WERI-Rb-1 (cell line): ENCODE measurements at regions not wholly inside any gene's neighbourhood (a gene's known extent, or its start where the extent isn't known, plus 50 kb on each side); places are given as distances from the start of the nearest gene placed in this dataset.

Experiments used
- DNase-seq: peaks from one replicate; pipeline ENCODE4 v3.0.0-alpha.2; 2020
- H3K27ac ChIP-seq: fragments of 250-450 bp; sonication (Bioruptor Pico); 2 replicates; pipeline ENCODE4 v1.5.1; 2020; ENCODE audit warnings: mild to moderate bottlenecking, moderate library complexity
- H3K27me3 ChIP-seq: fragments of 250-450 bp; sonication (Bioruptor Pico); 2 replicates; pipeline ENCODE4 v1.5.1; 2021; ENCODE audit warnings: mild to moderate bottlenecking, low read depth, moderate library complexity; ENCODE audit not compliant: insufficient read depth, severe bottlenecking
- H3K36me3 ChIP-seq: fragments of 250-450 bp; sonication (Bioruptor Pico); 2 replicates; pipeline ENCODE4 v1.5.1; 2020; ENCODE audit warnings: mild to moderate bottlenecking, moderate library complexity
- H3K4me3 ChIP-seq: 2 replicates; pipeline ENCODE4 v1.5.1; 2011; ENCODE audit warnings: low read depth, mild to moderate bottlenecking, control low read depth, low read length
- H3K9me3 ChIP-seq: fragments of 250-450 bp; sonication (Bioruptor Pico); 2 replicates; pipeline ENCODE4 v1.5.1; 2021; ENCODE audit warnings: mild to moderate bottlenecking, moderate library complexity; ENCODE audit not compliant: severe bottlenecking
- TF ChIP-seq, protein P1 (sequence below): IDR thresholded peaks from 2 replicates; pipeline ENCODE4 v1.5.1; 2011; ENCODE audit warnings: low read depth, mild to moderate bottlenecking, control low read depth, inconsistent platforms, low read length

DNA sequence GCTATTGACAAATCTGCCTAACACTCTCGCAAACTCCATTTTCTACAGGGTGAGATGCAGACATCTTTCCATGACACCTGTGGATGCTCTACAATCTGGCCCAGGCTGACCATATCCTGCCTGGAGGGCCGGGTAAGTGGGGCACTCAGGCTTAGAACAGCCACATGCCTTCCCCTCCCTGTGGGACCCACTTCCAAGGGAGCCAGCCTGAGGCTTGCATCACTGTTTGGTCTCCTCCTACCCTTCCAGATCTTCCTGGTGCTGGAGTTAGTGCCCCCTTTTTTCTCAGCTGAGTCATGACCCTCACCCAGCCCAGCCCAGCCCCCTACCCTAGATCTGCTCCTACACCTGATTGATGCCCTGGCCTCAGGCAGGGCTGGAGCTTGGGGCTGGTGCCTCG is 62.0 kb upstream of the KCNK12 start:
- Histone ChIP-seq H3K36me3 (no peaks in the 10 kb centered on the region), H3K27ac (no peak overlapping the region), H3K27me3 (no peaks in the 10 kb centered on the region), H3K9me3 (no peaks in the 10 kb centered on the region), H3K4me3 (no peak overlapping the region)
- no peak for DNase-seq
- TF ChIP-seq, protein P1, sequence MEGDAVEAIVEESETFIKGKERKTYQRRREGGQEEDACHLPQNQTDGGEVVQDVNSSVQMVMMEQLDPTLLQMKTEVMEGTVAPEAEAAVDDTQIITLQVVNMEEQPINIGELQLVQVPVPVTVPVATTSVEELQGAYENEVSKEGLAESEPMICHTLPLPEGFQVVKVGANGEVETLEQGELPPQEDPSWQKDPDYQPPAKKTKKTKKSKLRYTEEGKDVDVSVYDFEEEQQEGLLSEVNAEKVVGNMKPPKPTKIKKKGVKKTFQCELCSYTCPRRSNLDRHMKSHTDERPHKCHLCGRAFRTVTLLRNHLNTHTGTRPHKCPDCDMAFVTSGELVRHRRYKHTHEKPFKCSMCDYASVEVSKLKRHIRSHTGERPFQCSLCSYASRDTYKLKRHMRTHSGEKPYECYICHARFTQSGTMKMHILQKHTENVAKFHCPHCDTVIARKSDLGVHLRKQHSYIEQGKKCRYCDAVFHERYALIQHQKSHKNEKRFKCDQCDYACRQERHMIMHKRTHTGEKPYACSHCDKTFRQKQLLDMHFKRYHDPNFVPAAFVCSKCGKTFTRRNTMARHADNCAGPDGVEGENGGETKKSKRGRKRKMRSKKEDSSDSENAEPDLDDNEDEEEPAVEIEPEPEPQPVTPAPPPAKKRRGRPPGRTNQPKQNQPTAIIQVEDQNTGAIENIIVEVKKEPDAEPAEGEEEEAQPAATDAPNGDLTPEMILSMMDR, result no peak

DNA sequence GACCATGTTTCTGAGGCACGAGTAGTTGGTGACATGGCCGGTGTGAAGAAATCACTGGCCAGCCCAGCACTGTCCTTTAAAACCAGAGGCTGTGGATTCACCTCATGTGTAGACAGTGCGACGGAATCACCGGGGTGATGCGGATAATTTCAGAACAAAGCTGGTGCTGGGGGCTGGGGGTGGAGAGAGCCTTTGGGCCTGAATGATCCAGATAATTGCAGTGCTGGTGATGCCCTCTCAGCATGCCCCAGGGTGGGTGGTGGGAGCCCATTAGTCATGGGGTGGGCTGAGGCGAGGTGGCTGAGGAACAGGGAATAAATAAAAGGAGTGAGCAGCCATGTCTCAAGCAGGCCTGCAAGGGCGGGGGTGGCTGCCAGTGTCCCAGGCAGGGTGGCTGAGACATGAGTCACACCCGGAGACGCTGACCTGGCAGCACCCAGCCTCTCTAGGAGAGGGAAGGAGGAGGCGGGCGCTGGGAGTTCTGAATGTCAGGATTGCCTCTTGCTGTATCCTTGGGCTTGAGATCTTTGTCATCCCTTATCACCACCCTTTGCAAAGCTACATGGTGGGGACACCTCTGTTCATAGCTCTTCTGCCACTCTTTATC is 61.1 kb upstream of the KCNK12 start:
- no peaks in the 10 kb centered on the region for H3K36me3 ChIP-seq
- no peak overlapping the region for H3K27ac ChIP-seq
- H3K27me3 ChIP-seq, result no peaks in the 10 kb centered on the region
- no peak overlapping the region for H3K4me3 ChIP-seq
- TF ChIP-seq, protein P1, result no peak
- DNase-seq, result no peak
- H3K9me3 ChIP-seq, result no peaks in the 10 kb centered on the region

DNA sequence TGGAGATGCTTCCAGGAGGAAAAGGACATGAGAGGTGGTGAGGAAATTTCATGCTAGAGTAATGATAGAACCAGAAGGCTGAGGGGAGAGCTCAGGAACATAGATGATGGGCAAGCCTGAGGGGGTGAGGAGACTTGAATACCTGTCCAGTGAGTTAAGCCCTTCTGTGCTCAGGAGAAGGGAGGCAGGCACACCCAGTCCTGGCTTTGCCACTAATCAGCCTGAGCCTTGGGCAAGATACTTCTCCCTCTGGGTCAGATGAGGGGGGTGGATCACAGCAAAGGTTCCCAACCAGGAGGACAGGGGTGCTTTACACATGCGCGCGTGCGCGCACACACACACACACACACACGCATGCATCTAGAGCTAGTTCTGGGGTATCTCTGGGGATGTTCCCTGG is 60.5 kb upstream of the KCNK12 start:
- H3K36me3 ChIP-seq, result no peaks in the 10 kb centered on the region
- no peak overlapping the region for H3K4me3 ChIP-seq
- no peak for DNase-seq
- no peaks in the 10 kb centered on the region for H3K27me3 ChIP-seq
- H3K27ac ChIP-seq, result no peak overlapping the region
- H3K9me3 ChIP-seq, result no peaks in the 10 kb centered on the region
- TF ChIP-seq, protein P1, result no peak

DNA sequence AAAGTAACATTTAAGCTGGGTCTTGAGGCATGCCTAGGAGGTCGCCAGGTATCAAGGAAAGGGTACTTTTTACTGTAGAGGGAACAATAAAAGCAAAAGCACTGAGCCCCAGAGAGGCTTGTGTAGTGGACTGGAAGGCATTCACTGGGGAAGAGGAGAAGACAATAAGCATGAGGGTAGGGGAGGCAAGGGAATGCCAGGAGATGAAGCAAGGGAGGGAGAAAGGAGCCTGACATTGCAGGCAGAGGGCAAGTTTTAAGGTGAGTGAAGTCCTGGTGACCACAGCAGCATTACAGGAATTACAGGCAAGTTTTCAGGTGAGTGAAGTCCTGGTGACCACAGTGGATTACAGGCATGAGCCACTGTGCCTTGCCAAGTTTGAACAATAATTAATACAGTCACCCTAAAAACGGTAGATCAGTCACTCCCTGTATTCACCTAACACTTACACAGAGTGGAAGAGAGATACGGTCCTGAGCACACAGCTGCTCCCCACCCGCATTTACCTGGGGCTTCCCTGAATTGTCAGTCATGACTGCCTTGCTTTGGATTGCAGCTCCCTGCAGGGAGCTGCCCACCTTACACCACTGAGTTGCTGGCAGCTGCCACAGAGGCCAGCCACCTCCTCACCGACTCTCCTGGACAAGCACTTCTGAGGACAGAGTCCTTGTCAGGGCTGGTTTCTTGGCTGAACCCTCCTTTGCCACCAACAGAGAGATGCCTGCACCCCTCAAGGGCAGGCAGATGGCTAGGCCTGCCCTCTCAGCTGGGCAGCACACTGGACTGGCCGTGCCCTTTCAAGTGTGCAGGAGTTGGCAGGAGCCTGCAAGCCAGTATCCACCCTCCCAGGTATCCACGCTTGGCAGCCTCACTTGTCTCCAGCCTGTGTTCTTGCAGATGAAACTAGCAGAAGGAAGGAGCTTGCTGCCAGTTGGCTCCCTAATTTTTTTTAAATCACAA is 59.0 kb upstream of the KCNK12 start:
- H3K27ac ChIP-seq, result no peak overlapping the region
- TF ChIP-seq, protein P1, result no peak
- H3K9me3 ChIP-seq, result no peaks in the 10 kb centered on the region
- H3K27me3 ChIP-seq, result no peaks in the 10 kb centered on the region
- no peak for DNase-seq
- H3K4me3 ChIP-seq, result no peak overlapping the region
- H3K36me3 ChIP-seq, result no peaks in the 10 kb centered on the region

DNA sequence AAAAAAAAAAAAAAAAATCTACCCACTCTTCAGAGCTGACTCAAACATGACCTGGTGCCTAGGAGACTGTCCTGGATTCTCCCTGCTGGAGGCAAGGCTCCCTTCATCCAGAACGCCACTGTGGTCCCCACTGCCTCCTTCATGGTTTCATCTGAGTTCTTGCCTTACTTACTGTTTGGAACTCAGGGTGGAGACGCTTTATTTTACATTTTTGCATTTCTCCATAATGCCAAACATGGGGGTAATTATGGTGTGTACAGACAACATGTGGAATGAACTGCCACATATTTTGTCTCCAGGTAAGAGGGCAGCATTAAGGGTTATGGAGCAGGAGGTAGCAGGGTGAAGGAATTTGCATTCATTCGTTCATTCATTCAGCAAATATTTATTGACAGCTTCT is 58.1 kb upstream of the KCNK12 start:
- TF ChIP-seq, protein P1, result no peak
- Histone ChIP-seq H3K27me3 (no peaks in the 10 kb centered on the region), H3K9me3 (no peaks in the 10 kb centered on the region)

More for the DNA sequence above, 58.1 kb upstream of the KCNK12 start:
- no peak overlapping the region for H3K4me3 ChIP-seq
- H3K27ac ChIP-seq, result no peak overlapping the region
- DNase-seq, result no peak
- no peaks in the 10 kb centered on the region for H3K36me3 ChIP-seq
